HS-27A (cell line): ENCODE measurements at regions not wholly inside any gene's neighbourhood (a gene's known extent, or its start where the extent isn't known, plus 50 kb on each side); places are given as distances from the start of the nearest gene placed in this dataset.

Experiments
- DNase-seq: peaks from one replicate; pipeline ENCODE4 v3.0.0-alpha.2; 2012; ENCODE audit warnings: low read depth, missing footprints

GRCh38 chr2:106941372-106941993 lies 55.5 kb upstream of the ST6GAL2 start:
- DNase-seq: no peak

- no peak for DNase-seq
These were observed 57.7 kb upstream of the ST6GAL2 start for GRCh38 chr2:106943468-106944200.

DNA sequence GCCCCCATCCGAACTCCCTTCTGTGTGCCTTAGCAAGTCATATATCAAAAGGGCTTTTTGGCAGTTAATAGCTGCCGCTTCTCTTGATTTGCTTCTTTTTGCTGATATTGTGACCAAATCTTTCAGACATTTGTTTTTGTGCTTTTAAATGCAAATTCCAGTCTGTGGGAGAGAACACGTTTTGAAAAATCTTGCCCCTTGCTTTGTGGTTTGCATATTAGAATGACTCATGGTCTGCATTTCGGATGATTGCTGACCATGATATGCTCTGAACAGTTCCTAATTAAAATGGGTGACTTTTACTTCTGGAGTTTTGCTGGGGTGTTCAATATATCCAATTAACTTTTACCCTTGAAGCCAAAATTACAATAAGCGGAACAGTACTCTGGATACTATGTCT lies 58.2 kb upstream of the ST6GAL2 start:
- peak; percentile 52 for DNase-seq

GRCh38 chr2:106948540-106948939 lies 62.6 kb upstream of the ST6GAL2 start:
- no peak for DNase-seq

GRCh38 chr2:106953236-106953635 lies 67.3 kb upstream of the ST6GAL2 start:
- peak; percentile 74 for DNase-seq

- DNase-seq: no peak
These were observed 67.8 kb upstream of the ST6GAL2 start for GRCh38 chr2:106953779-106954178.

DNA sequence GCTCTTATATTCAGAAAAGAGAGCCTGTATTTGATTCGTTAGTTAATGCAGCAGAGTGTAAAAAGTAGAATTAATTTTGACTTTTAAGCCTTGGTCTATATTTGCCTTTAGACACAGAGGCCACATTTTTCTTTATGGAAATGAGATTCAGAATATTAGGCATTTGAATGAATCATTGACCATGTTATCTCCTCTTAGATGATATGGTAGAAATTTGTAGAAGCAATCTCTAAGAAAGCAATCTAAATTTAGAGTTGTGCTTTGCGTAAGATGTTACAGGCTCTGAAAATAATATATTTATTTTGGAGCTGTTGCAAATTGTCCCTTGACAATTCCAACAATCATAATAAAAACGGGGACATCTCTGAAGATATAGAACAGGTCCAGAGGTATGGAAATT lies 68.3 kb upstream of the ST6GAL2 start:
- no peak for DNase-seq

GRCh38 chr2:106956416-106956815 lies 70.4 kb upstream of the ST6GAL2 start:
- DNase-seq: no peak

DNA sequence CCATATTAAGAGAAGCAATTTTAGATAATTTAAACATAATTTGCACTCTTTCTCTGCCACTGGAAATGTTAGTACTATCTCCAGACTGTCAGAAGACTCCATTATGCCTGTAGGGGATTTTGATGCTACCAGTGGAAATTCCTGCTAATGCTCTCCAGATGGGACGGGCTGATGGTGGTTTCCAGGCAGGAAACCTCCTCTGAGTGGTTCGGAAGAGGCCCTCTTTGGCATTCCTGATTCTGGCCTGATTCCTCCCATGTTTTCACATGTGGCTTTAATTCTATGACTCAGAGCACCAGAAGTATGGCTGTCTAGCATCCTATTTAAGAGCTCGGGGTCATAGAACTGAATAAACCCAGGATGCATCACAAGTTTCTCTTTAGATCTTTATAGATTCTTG lies 70.9 kb upstream of the ST6GAL2 start:
- DNase-seq: peak; percentile 78

DNA sequence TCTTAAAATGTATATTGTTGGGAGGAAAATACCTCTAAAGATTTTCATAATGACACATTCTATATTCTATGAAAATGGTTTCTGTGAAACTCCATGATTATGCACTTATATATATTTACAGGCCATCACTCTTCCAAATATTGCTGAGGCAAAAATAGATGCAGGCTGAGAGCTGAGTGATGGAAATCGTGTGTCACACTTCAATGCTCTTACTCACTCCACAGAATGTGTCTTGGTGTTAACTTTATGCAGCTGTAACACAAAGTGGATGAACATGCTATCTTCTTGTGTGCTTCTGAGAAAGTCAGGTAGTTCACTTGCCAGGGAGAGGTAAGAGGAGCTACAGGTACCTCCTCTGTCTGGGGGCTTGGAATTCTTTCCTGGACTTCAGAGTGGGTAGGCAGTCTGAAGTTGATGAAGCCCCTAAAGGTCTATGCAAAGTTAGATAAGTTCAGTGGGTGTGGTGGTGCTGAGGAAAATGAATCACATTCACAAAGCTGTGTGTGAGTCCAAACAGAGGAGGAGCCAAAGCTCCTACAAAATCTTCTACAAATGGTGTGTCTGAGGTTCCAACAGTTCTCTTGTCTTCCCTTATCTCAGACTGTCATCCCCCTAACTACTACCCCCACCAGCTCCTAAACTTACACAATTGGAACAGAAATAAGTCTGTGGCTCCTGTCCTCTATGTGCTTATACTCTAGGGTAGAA lies 74.2 kb upstream of the ST6GAL2 start:
- DNase-seq: no peak

- no peak for DNase-seq
These were observed 74.8 kb upstream of the ST6GAL2 start for GRCh38 chr2:106960683-106961161.

GRCh38 chr2:106961328-106961727 lies 75.4 kb upstream of the ST6GAL2 start:
- DNase-seq: no peak

DNA sequence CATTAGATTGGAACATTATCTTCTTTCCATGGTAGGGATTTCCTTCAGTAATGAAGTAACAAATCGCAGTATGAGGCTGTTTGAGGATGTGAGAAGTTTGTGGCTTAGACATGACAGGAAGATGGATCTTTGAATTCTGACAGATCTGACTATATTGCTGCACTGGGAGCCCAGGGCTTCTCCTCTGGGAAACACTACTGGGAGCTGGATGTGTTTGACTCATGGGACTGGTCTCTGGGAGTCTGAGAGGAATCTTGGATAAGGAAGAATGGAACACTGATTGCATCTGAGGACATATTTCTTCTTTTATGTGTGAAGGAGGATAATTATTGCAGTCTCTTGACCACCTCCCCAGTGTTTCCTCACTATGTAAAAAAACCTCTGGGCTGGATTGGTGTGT lies 77.2 kb upstream of the ST6GAL2 start:
- no peak for DNase-seq

- no peak for DNase-seq
These were observed 77.9 kb upstream of the ST6GAL2 start for GRCh38 chr2:106963893-106964292.

- DNase-seq: no peak
These were observed 79.6 kb upstream of the ST6GAL2 start for GRCh38 chr2:106965611-106966010.

DNA sequence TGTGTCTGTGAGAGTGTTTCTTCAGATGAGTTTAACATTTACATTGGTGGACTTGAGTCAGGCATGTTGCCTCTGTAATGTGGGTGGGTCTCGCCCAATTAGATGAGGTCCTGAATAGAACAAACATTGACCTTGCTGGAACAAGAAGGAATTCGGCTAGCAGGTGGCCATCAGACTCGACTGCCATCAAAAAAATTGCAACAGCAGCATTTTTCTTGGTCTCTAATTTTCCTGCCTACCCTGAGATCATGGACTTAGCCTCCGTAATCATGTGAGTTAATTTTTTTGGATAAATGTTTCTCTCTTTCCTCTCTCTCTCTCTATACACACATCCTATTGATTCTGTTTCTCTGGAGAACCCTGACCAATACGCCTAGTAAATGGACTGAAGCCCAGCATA lies 83.8 kb upstream of the ST6GAL2 start:
- no peak for DNase-seq

DNA sequence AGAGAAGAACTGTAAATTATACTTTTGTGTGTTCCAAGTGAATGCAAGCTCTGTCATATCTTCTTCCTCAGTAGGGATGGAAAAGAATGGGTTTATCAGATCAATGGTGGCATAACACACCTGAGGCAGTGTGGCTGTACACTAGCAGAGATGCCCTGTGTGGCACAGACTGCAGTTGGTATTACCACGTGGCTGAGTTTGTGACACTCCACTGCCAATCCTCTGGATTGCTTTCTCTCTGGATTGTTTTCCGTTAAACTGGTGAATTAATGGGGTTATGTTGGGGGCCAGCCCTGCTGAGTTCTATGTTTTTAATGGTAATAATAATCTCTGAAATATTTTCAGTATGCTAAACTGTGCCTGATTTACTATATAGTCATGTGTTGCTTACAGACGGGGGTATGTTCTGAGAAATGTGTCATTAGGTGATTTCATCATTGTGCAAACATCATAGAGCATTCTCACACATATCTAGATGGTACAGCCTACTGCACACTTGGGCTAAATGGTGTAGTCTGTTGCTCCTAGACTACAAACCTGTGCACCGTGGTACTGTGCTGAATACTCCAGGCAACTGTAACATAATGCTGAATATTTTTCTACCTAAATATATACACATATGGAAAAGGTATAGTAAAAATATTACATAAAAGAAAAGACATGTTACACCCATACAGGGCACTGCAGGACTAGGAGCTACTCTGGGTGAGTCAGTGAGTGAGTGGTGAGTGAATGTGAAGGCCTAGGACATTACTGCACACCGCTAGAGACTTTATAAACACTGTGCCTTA lies 84.7 kb upstream of the ST6GAL2 start:
- no peak for DNase-seq

DNA sequence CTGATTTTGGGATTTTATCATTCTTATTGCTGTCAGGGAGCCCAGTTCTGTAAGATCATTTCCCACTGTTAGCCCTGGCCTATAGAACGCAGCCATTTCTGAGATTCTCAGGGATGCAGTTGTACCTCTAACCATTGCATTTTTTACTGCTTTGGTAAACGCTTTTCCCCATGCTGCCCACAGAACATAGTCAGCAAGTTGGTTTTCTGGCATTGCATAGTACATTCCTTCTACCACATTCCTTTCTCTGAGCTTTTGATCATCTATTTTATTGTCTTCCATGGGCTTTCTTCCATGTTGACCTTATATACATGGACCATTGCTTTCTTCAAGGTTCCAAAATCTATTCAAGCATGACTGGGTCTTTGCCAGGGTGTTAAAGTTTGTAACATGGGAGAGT lies 86.8 kb upstream of the ST6GAL2 start:
- DNase-seq: no peak

GRCh38 chr2:106974891-106975290 lies 88.9 kb upstream of the ST6GAL2 start:
- no peak for DNase-seq

GRCh38 chr2:106975641-106976040 lies 89.7 kb upstream of the ST6GAL2 start:
- DNase-seq: no peak

- DNase-seq: no peak
These were observed 90.6 kb upstream of the ST6GAL2 start for GRCh38 chr2:106976548-106976947.

DNA sequence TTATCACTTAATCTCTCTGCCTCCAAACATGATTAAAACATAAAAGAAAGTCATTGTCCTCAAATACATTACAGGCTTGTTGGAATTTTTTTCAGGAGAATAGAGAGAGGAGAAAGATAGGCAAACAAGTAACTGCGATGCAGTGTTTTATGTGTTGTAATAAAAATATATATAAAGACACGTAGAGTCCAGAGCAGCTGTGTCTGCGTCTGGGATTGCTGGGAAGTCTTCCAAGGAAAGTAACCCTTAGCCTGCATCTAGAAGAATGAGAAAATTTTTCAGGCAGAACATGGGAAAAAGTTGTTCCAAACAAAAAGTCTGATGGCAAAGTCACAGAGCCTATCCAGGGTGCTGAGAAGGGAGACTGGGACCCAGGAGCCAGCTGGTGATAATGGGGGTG lies 91.8 kb upstream of the ST6GAL2 start:
- no peak for DNase-seq
